SK-N-SH treated with all-trans-retinoic acid at 6 μM for 48 hours (cell line): ENCODE measurements at regions not wholly inside any gene's neighbourhood (a gene's known extent, or its start where the extent isn't known, plus 50 kb on each side); places are given as distances from the start of the nearest gene placed in this dataset.

Experiments used
- RARB ChIP-seq: fragments of 250-450 bp; sonication (Bioruptor Pico); IDR thresholded peaks from 2 replicates; pipeline ENCODE4 v1.8.0; 2021; ENCODE audit warnings: mild to moderate bottlenecking, moderate library complexity
- TF ChIP-seq, protein P1 (sequence below): fragments of 250-450 bp; sonication (Bioruptor Pico); IDR thresholded peaks from 2 replicates; pipeline ENCODE4 v1.8.0; 2020; ENCODE audit warnings: mild to moderate bottlenecking, moderate library complexity, borderline replicate concordance
- TF ChIP-seq, protein P2 (sequence below): fragments of 250-450 bp; sonication (Bioruptor Pico); IDR thresholded peaks from 2 replicates; pipeline ENCODE4 v1.5.1; 2021; ENCODE audit warnings: mild to moderate bottlenecking, moderate library complexity

DNA sequence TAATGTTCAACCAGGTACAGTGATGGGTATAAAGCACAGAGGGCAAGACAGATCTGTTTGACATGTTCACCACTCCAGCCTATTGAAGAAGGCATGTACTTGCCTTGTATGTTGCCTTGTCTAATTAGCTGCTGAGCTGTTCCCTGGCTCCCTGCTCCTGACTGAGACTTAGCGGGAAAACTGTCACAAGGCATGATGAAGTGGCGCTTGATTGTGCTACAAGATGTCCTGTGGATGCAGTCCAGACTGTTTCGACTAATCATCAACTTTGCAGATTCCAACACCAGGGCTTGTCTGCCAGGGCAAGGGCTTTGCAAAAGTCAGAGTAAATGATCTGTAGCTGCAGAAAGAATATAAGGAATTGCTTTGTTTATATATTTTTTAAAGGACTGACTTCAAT lies 136.2 kb upstream of the NRBF2 start:
- TF ChIP-seq, protein P1, sequence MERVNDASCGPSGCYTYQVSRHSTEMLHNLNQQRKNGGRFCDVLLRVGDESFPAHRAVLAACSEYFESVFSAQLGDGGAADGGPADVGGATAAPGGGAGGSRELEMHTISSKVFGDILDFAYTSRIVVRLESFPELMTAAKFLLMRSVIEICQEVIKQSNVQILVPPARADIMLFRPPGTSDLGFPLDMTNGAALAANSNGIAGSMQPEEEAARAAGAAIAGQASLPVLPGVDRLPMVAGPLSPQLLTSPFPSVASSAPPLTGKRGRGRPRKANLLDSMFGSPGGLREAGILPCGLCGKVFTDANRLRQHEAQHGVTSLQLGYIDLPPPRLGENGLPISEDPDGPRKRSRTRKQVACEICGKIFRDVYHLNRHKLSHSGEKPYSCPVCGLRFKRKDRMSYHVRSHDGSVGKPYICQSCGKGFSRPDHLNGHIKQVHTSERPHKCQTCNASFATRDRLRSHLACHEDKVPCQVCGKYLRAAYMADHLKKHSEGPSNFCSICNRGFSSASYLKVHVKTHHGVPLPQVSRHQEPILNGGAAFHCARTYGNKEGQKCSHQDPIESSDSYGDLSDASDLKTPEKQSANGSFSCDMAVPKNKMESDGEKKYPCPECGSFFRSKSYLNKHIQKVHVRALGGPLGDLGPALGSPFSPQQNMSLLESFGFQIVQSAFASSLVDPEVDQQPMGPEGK (CRISPR knock-in tag): no peak
- TF ChIP-seq, protein P2, sequence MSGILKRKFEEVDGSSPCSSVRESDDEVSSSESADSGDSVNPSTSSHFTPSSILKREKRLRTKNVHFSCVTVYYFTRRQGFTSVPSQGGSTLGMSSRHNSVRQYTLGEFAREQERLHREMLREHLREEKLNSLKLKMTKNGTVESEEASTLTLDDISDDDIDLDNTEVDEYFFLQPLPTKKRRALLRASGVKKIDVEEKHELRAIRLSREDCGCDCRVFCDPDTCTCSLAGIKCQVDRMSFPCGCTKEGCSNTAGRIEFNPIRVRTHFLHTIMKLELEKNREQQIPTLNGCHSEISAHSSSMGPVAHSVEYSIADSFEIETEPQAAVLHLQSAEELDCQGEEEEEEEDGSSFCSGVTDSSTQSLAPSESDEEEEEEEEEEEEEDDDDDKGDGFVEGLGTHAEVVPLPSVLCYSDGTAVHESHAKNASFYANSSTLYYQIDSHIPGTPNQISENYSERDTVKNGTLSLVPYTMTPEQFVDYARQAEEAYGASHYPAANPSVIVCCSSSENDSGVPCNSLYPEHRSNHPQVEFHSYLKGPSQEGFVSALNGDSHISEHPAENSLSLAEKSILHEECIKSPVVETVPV: no peak
- no peak for TF ChIP-seq RARB (CRISPR knock-in tag)
